ENCODE measurements at regions not wholly inside any gene's neighbourhood (a gene's known extent, or its start where the extent isn't known, plus 50 kb on each side); places are given as distances from the start of the nearest gene placed in this dataset.

DNA sequence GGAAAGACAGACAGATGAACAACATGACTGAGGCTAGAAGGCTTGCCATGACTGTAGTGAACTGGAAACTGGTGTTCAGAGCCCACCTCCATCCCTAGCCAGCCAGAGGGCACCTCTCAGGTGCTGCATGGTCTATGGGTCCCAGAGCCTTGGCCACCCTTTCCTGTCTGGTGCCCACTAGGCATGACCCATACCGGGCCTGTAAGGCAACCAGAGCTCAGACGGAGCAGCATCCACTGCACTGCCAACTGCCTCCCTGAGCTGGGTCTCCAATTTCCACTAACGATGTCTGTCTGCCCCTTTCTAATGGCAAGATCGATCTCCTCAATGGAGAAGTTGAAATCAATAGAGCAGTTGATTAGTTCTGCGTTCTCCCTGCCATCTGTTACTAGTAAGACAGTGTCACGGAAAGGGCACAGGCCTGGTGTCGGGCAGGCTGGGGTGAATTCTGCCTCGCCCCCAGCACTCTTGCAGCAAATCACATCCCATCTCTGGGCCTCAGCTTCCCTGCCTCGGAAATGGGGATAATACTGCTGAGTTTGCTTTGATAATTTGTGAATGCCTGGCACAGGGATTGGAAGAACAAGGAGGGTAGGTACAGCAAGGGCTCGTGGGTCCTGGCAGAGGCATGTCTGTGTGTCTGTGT is 172.3 kb upstream of the MVB12B start:
- intact Hi-C loops (cut with micrococcal nuclease; ENCODE audit: unreplicated experiment) = no loop called here
- TF ChIP-seq CTCF (IDR thresholded peaks at IDR 0.05; ENCODE audit: unreplicated experiment) = no peak
- no TSS peak for BruUV-seq (replicated peaks)
- Mint-ChIP-seq H3K36me3 (ENCODE audit: insufficient read depth, unreplicated experiment) (no peaks in the 10 kb centered on the region), H3K4me1 (ENCODE audit: low read depth, unreplicated experiment) (peaks cover 9% of the 10 kb centered on the region), H3K9me3 (ENCODE audit: low read depth, unreplicated experiment) (no peaks in the 10 kb centered on the region), H3K4me3 (ENCODE audit: low read depth, unreplicated experiment) (no peak overlapping the region), H3K27ac (ENCODE audit: unreplicated experiment) (no peak overlapping the region), H3K27me3 (ENCODE audit: unreplicated experiment) (peaks cover 50% of the 10 kb centered on the region)
- DNase-seq = no peak
- CTCF ChIA-PET = interaction anchor here (0.5 kb wide), 1 partner anchor 11 kb away, joined by 5 read pairs; no protein-coding TSS in a partner anchor

GRCh38 chr9:126154869-126155268 is 171.8 kb upstream of the MVB12B start:
- intact Hi-C loops (cut with micrococcal nuclease; ENCODE audit: unreplicated experiment) = no loop called here
- H3K36me3 Mint-ChIP-seq (ENCODE audit: insufficient read depth, unreplicated experiment) = no peaks in the 10 kb centered on the region
- no peak for TF ChIP-seq CTCF (IDR thresholded peaks at IDR 0.05; ENCODE audit: unreplicated experiment)
- no TSS peak for BruUV-seq (replicated peaks)
- H3K9me3 Mint-ChIP-seq (ENCODE audit: low read depth, unreplicated experiment) = no peaks in the 10 kb centered on the region
- peaks cover 9% of the 10 kb centered on the region for H3K4me1 Mint-ChIP-seq (ENCODE audit: low read depth, unreplicated experiment)
- H3K27me3 Mint-ChIP-seq (ENCODE audit: unreplicated experiment) = peaks cover 56% of the 10 kb centered on the region
- H3K4me3 Mint-ChIP-seq (ENCODE audit: low read depth, unreplicated experiment) = no peak overlapping the region
- CTCF ChIA-PET = interaction anchor here (0.5 kb wide), 1 partner anchor 11 kb away, joined by 5 read pairs; no protein-coding TSS in a partner anchor
- DNase-seq = no peak
- no peak overlapping the region for H3K27ac Mint-ChIP-seq (ENCODE audit: unreplicated experiment)

DNA sequence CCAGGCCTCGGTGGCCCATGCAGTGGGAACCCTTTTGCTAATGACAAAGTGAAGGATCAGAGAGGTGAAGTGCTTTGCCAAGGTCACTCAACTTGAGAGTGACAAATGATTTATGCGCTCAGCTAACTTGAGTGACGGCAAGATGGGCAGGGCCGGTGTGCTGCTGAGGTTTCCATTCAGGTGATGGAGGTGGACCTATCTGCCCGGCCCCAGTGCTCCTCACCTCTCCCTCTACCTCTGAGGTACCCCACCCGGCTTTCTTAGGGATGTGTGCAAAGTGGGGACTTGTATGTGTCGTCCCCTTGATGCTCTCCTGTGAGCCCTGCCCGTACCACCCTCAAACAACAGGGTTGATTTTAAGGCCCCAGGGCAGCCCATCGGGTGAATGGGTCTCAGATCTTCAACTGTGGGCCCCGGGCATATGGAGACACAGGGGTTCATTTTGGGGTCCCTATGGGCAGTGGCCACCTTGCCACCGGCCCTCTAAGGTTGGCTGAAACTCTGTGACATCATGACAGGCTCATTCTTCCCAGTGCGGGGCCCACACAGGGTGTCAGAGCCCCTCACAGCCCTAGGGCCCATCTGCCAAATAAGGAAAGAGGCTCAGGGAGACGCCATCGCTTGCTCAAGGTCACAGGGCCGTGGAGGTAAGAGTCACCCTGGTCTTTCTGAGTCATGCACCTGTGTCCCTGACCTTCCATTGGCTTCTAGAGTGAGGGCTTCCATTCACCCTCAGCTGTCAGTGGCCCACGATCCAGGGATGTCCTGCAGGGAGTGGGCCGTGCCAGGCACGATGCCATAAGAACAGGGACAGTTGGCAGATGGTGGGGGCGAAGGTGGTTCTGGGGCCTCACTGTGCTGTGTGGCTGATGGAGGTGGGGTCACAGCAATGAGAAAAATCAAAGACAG is 170.6 kb upstream of the MVB12B start:
- intact Hi-C loops (cut with micrococcal nuclease; ENCODE audit: unreplicated experiment) = no loop called here
- CTCF ChIA-PET = no interaction called here
- no peak for TF ChIP-seq CTCF (IDR thresholded peaks at IDR 0.05; ENCODE audit: unreplicated experiment)
- no peak overlapping the region for H3K27ac Mint-ChIP-seq (ENCODE audit: unreplicated experiment)
- H3K4me3 Mint-ChIP-seq (ENCODE audit: low read depth, unreplicated experiment) = no peak overlapping the region
- no TSS peak for BruUV-seq (replicated peaks)
- no peaks in the 10 kb centered on the region for H3K9me3 Mint-ChIP-seq (ENCODE audit: low read depth, unreplicated experiment)
- peaks cover 9% of the 10 kb centered on the region for H3K4me1 Mint-ChIP-seq (ENCODE audit: low read depth, unreplicated experiment)
- no peak for DNase-seq
- peaks cover 66% of the 10 kb centered on the region for H3K27me3 Mint-ChIP-seq (ENCODE audit: unreplicated experiment)
- H3K36me3 Mint-ChIP-seq (ENCODE audit: insufficient read depth, unreplicated experiment) = no peaks in the 10 kb centered on the region

GRCh38 chr9:126156898-126157297 is 169.7 kb upstream of the MVB12B start:
- no peak for TF ChIP-seq CTCF (IDR thresholded peaks at IDR 0.05; ENCODE audit: unreplicated experiment)

More at GRCh38 chr9:126156898-126157297, 169.7 kb upstream of the MVB12B start:
- H3K36me3 Mint-ChIP-seq (ENCODE audit: insufficient read depth, unreplicated experiment) = no peaks in the 10 kb centered on the region
- CTCF ChIA-PET = no interaction called here
- H3K27me3 Mint-ChIP-seq (ENCODE audit: unreplicated experiment) = peaks cover 72% of the 10 kb centered on the region
- no peak overlapping the region for H3K27ac Mint-ChIP-seq (ENCODE audit: unreplicated experiment)
- peaks cover under 1% of the 10 kb centered on the region for H3K4me1 Mint-ChIP-seq (ENCODE audit: low read depth, unreplicated experiment)
- DNase-seq = no peak
- no TSS peak for BruUV-seq (replicated peaks)
- H3K9me3 Mint-ChIP-seq (ENCODE audit: low read depth, unreplicated experiment) = no peaks in the 10 kb centered on the region
- H3K4me3 Mint-ChIP-seq (ENCODE audit: low read depth, unreplicated experiment) = no peak overlapping the region
- intact Hi-C loops (cut with micrococcal nuclease; ENCODE audit: unreplicated experiment) = no loop called here
